SK-N-SH treated with all-trans-retinoic acid at 6 μM for 48 hours (cell line): ENCODE measurements at regions not wholly inside any gene's neighbourhood (a gene's known extent, or its start where the extent isn't known, plus 50 kb on each side); places are given as distances from the start of the nearest gene placed in this dataset.
A peak's percentile ranks its signal among the peaks of the same experiment; 100 is the strongest.

Experiments
- ATAC-seq: fragments of 200-7000 bp; cut with Tn5 transposase; 3 replicates; pipeline ENCODE4 v1.9.1; 2020; ENCODE audit warnings: mild to moderate bottlenecking, moderate library complexity
- ARNTL ChIP-seq: fragments of 450-650 bp; formaldehyde crosslinking; IDR thresholded peaks from 2 replicates; pipeline ENCODE4 v1.5.0; 2020; ENCODE audit warnings: low read depth, mild to moderate bottlenecking, moderate library complexity, borderline replicate concordance
- BACH2 ChIP-seq: fragments of 250-450 bp; sonication (Bioruptor Pico); IDR thresholded peaks from 2 replicates; pipeline ENCODE4 v1.9.0; 2021; ENCODE audit warnings: mild to moderate bottlenecking, borderline replicate concordance
- ESRRG ChIP-seq: fragments of 250-450 bp; sonication (Bioruptor Pico); IDR thresholded peaks from 2 replicates; pipeline ENCODE4 v1.6.1; 2021; ENCODE audit warnings: mild to moderate bottlenecking
- GLIS3 ChIP-seq: fragments of 250-450 bp; sonication (Bioruptor Pico); IDR thresholded peaks from 2 replicates; pipeline ENCODE4 v1.5.0; 2020; ENCODE audit warnings: mild to moderate bottlenecking, moderate library complexity
- OSR1 ChIP-seq: fragments of 250-450 bp; sonication (Bioruptor Pico); IDR thresholded peaks from 2 replicates; pipeline ENCODE4 v1.8.0; 2022; ENCODE audit warnings: moderate library complexity, mild to moderate bottlenecking, inconsistent platforms
- PPARA ChIP-seq: fragments of 250-450 bp; sonication (Bioruptor Pico); IDR thresholded peaks from 2 replicates; pipeline ENCODE4 v1.5.0; 2020; ENCODE audit warnings: mild to moderate bottlenecking, borderline replicate concordance
- RARB ChIP-seq: fragments of 250-450 bp; sonication (Bioruptor Pico); IDR thresholded peaks from 2 replicates; pipeline ENCODE4 v1.8.0; 2021; ENCODE audit warnings: mild to moderate bottlenecking, moderate library complexity
- SNAI2 ChIP-seq: fragments of 250-450 bp; sonication (Bioruptor Pico); IDR thresholded peaks from 2 replicates; pipeline ENCODE4 v1.5.0; 2020; ENCODE audit warnings: mild to moderate bottlenecking, moderate library complexity
- TCF4 ChIP-seq: fragments of 250-450 bp; sonication (Bioruptor Pico); IDR thresholded peaks from 2 replicates; pipeline ENCODE4 v1.8.0; 2021; ENCODE audit warnings: mild to moderate bottlenecking, moderate library complexity, borderline replicate concordance
- TOX ChIP-seq: fragments of 250-450 bp; sonication (Bioruptor Pico); IDR thresholded peaks from 2 replicates; pipeline ENCODE4 v1.8.0; 2021; ENCODE audit warnings: mild to moderate bottlenecking, moderate library complexity, borderline replicate concordance
- ZC3H10 ChIP-seq: fragments of 250-450 bp; sonication (Bioruptor Pico); IDR thresholded peaks from 2 replicates; pipeline ENCODE4 v1.5.1; 2021; ENCODE audit warnings: mild to moderate bottlenecking, moderate library complexity
- ZFP3 ChIP-seq: fragments of 250-450 bp; sonication (Bioruptor Pico); IDR thresholded peaks from 2 replicates; pipeline ENCODE4 v1.5.0; 2020; ENCODE audit warnings: mild to moderate bottlenecking, moderate library complexity
- ZFP30 ChIP-seq: fragments of 450-650 bp; formaldehyde crosslinking; IDR thresholded peaks from 2 replicates; pipeline ENCODE4 v1.5.0; 2022; ENCODE audit warnings: mild to moderate bottlenecking, moderate library complexity
- ZNF8 ChIP-seq: fragments of 450-650 bp; formaldehyde crosslinking; IDR thresholded peaks from 2 replicates; pipeline ENCODE4 v1.5.0; 2020; ENCODE audit warnings: mild to moderate bottlenecking, moderate library complexity
- TF ChIP-seq, protein P1 (sequence below): fragments of 250-450 bp; sonication (Bioruptor Pico); IDR thresholded peaks from 2 replicates; pipeline ENCODE4 v1.8.0; 2020; ENCODE audit warnings: mild to moderate bottlenecking, moderate library complexity, borderline replicate concordance
- TF ChIP-seq, protein P2 (sequence below): fragments of 250-450 bp; sonication (Bioruptor Pico); IDR thresholded peaks from 2 replicates; pipeline ENCODE4 v1.5.1; 2020; ENCODE audit warnings: low read depth, mild to moderate bottlenecking, moderate library complexity
- TF ChIP-seq, protein P3 (sequence below): fragments of 250-450 bp; sonication (Bioruptor Pico); IDR thresholded peaks from 2 replicates; pipeline ENCODE4 v1.5.1; 2021; ENCODE audit warnings: mild to moderate bottlenecking, moderate library complexity
- TF ChIP-seq, protein P4 (sequence below): fragments of 250-450 bp; sonication (Bioruptor Pico); IDR thresholded peaks from 2 replicates; pipeline ENCODE4 v1.5.0; 2020; ENCODE audit warnings: mild to moderate bottlenecking, moderate library complexity

DNA sequence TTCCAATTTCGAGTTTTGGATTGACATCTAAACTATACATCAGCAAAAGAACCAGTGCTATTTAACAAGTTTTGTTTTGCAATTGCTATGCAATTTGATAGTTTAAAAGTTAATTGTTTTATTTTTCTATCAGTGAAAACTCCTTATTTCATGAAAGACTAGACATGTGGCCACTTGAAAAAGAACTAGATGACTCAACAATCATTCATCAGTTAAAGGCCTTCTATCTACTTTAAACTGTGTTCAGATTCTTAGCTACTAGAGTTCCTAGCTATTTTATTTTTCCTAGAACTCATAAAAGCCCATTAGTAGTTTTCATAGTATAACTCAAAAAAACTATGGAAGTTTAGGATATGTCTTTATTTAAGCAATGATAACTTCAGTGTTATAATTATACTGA lies 104.6 kb upstream of the LSM8 start:
- no peak for ATAC-seq

DNA sequence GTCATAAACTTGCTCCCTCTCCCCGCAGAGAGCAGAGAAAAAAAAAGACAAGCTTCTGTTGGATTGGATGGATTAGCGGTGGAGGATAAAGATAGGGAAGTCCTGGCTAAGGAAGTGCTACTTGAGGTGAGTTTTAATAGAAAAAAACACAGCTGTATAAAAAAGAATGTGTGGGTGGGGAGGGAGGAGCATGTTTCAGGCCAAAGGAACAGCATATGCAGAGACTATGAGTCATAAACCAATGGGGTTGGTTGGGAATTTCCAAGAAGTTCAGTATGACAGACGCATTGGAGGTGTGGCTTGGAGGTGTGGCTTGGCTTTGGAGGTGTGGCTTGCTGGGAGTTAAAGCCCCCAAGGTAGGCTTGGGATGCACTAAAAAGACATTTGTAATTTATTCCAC lies 103.0 kb upstream of the LSM8 start:
- ATAC-seq: peak; percentile 80
- TF ChIP-seq, protein P1, sequence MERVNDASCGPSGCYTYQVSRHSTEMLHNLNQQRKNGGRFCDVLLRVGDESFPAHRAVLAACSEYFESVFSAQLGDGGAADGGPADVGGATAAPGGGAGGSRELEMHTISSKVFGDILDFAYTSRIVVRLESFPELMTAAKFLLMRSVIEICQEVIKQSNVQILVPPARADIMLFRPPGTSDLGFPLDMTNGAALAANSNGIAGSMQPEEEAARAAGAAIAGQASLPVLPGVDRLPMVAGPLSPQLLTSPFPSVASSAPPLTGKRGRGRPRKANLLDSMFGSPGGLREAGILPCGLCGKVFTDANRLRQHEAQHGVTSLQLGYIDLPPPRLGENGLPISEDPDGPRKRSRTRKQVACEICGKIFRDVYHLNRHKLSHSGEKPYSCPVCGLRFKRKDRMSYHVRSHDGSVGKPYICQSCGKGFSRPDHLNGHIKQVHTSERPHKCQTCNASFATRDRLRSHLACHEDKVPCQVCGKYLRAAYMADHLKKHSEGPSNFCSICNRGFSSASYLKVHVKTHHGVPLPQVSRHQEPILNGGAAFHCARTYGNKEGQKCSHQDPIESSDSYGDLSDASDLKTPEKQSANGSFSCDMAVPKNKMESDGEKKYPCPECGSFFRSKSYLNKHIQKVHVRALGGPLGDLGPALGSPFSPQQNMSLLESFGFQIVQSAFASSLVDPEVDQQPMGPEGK (CRISPR knock-in tag): no peak
- TF ChIP-seq ZC3H10 (CRISPR knock-in tag) (no peak), GLIS3 (CRISPR knock-in tag) (no peak), OSR1 (CRISPR knock-in tag) (no peak), RARB (CRISPR knock-in tag) (no peak), ZFP30 (no peak)

More for the DNA sequence above, 104.6 kb upstream of the LSM8 start:
- TF ChIP-seq TOX (CRISPR knock-in tag) (no peak), PPARA (CRISPR knock-in tag) (no peak), RARB (CRISPR knock-in tag) (no peak), ESRRG (CRISPR knock-in tag) (no peak), GLIS3 (CRISPR knock-in tag) (no peak), ZC3H10 (CRISPR knock-in tag) (no peak), BACH2 (CRISPR knock-in tag) (no peak)
- TF ChIP-seq, protein P2, sequence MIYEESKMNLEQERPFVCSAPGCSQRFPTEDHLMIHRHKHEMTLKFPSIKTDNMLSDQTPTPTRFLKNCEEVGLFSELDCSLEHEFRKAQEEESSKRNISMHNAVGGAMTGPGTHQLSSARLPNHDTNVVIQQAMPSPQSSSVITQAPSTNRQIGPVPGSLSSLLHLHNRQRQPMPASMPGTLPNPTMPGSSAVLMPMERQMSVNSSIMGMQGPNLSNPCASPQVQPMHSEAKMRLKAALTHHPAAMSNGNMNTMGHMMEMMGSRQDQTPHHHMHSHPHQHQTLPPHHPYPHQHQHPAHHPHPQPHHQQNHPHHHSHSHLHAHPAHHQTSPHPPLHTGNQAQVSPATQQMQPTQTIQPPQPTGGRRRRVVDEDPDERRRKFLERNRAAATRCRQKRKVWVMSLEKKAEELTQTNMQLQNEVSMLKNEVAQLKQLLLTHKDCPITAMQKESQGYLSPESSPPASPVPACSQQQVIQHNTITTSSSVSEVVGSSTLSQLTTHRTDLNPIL: no peak
- TF ChIP-seq, protein P1 (CRISPR knock-in tag): no peak

DNA sequence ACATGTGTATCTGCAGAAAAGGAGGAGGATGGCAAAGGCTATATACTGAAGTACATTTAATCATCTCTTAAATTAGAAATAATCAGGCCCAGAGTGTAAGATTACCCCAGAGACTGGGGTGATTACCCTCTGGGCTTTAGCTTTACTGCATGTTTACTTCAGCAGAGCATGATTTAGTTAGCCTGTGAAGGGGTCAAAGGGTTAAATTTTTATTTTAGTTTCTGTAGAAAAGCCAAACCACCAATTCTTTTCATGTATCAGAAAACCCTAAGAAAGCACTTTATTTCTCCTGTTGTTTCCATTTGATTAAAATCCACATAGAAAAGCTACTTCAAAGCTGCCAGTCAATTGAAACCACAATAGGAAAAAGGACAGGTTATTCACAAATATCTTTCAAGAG lies 101.5 kb upstream of the LSM8 start:
- TF ChIP-seq, protein P2: no peak
- TF ChIP-seq, protein P3, sequence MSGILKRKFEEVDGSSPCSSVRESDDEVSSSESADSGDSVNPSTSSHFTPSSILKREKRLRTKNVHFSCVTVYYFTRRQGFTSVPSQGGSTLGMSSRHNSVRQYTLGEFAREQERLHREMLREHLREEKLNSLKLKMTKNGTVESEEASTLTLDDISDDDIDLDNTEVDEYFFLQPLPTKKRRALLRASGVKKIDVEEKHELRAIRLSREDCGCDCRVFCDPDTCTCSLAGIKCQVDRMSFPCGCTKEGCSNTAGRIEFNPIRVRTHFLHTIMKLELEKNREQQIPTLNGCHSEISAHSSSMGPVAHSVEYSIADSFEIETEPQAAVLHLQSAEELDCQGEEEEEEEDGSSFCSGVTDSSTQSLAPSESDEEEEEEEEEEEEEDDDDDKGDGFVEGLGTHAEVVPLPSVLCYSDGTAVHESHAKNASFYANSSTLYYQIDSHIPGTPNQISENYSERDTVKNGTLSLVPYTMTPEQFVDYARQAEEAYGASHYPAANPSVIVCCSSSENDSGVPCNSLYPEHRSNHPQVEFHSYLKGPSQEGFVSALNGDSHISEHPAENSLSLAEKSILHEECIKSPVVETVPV (CRISPR knock-in tag): no peak
- TF ChIP-seq ZNF8 (no peak), ARNTL (no peak), TCF4 (no peak), TOX (CRISPR knock-in tag) (no peak)
- TF ChIP-seq, protein P4, sequence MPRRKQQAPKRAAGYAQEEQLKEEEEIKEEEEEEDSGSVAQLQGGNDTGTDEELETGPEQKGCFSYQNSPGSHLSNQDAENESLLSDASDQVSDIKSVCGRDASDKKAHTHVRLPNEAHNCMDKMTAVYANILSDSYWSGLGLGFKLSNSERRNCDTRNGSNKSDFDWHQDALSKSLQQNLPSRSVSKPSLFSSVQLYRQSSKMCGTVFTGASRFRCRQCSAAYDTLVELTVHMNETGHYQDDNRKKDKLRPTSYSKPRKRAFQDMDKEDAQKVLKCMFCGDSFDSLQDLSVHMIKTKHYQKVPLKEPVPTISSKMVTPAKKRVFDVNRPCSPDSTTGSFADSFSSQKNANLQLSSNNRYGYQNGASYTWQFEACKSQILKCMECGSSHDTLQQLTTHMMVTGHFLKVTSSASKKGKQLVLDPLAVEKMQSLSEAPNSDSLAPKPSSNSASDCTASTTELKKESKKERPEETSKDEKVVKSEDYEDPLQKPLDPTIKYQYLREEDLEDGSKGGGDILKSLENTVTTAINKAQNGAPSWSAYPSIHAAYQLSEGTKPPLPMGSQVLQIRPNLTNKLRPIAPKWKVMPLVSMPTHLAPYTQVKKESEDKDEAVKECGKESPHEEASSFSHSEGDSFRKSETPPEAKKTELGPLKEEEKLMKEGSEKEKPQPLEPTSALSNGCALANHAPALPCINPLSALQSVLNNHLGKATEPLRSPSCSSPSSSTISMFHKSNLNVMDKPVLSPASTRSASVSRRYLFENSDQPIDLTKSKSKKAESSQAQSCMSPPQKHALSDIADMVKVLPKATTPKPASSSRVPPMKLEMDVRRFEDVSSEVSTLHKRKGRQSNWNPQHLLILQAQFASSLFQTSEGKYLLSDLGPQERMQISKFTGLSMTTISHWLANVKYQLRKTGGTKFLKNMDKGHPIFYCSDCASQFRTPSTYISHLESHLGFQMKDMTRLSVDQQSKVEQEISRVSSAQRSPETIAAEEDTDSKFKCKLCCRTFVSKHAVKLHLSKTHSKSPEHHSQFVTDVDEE: no peak
- ATAC-seq: no peak

DNA sequence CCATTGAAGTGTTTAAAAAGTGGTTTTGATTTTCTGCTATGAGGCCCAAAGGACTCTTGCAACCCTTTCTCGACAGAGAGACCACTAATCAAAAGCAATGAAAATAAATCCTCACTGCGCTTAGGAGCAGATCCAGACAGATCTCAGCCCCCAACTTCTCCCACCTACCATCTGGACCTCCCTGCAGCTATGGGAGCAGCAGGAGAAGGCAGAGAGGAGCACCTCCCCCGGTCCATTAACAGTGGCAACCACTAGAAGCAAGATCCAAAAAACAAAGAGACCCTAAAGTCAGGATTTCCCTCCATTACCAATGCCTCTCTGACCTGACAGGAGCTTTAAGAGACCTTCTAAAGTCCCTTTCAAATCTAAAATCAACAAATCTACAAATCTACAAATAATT lies 99.0 kb upstream of the LSM8 start:
- TF ChIP-seq ZNF8 (no peak), ZC3H10 (CRISPR knock-in tag) (no peak), ARNTL (no peak), SNAI2 (CRISPR knock-in tag) (no peak), ZFP3 (CRISPR knock-in tag) (no peak), RARB (CRISPR knock-in tag) (no peak), OSR1 (CRISPR knock-in tag) (no peak), BACH2 (CRISPR knock-in tag) (no peak)
- TF ChIP-seq, protein P2: no peak
- TF ChIP-seq, protein P4: no peak
- ATAC-seq: no peak
